Fibroblast of lung (primary cell): ENCODE measurements at regions not wholly inside any gene's neighbourhood (a gene's known extent, or its start where the extent isn't known, plus 50 kb on each side); places are given as distances from the start of the nearest gene placed in this dataset.

ENCODE experiments used
- DNase-seq, 2 donors: peaks; one replicate each; pipeline versions ENCODE4 v3.0.0 to v3.0.0-alpha.2; 2010; ENCODE audit warnings: low read depth in 2 of 2
- H2AFZ ChIP-seq: 2 replicates; pipeline ENCODE4 v1.5.1; 2012; ENCODE audit warnings: low read length, control low read depth, inconsistent platforms
- H3K27ac ChIP-seq: 2 replicates; pipeline ENCODE4 v1.5.1; 2011; ENCODE audit warnings: low read length, control low read depth; ENCODE audit not compliant: insufficient read depth
- H3K27me3 ChIP-seq: 2 replicates; pipeline ENCODE4 v1.5.1; 2011; ENCODE audit warnings: mild to moderate bottlenecking, low read length; ENCODE audit not compliant: control insufficient read depth, insufficient read depth
- H3K36me3 ChIP-seq: 2 replicates; pipeline ENCODE4 v1.5.1; 2011; ENCODE audit warnings: low read length; ENCODE audit not compliant: control insufficient read depth, insufficient read depth
- H3K4me1 ChIP-seq: 2 replicates; pipeline ENCODE4 v1.5.1; 2011; ENCODE audit warnings: low read length; ENCODE audit not compliant: control insufficient read depth, insufficient read depth; ENCODE audit errors: extremely low read depth
- H3K4me2 ChIP-seq: 2 replicates; pipeline ENCODE4 v1.5.1; 2011; ENCODE audit warnings: low read length, control low read depth; ENCODE audit not compliant: insufficient read depth; ENCODE audit errors: extremely low read depth
- H3K4me3 ChIP-seq, 4 experiments: fragments of 200-600 bp in 1 of 4; sonication (generic) in 1 of 4; replicated peaks in 1 of 4; 2 replicates each; pipeline ENCODE4 v1.5.1; 2011 to 2016; ENCODE audit warnings: low read length in 4 of 4, low read depth in 3 of 4, mild to moderate bottlenecking in 3 of 4, control low read depth in 2 of 4, inconsistent platforms in 1 of 4, mixed read lengths in 1 of 4; ENCODE audit not compliant: insufficient read depth in 1 of 4; ENCODE audit errors: control extremely low read depth in 1 of 4
- H3K79me2 ChIP-seq: 2 replicates; pipeline ENCODE4 v1.5.1; 2012; ENCODE audit warnings: mild to moderate bottlenecking, low read length, inconsistent platforms; ENCODE audit not compliant: control insufficient read depth, insufficient read depth
- H3K9ac ChIP-seq: 2 replicates; pipeline ENCODE4 v1.5.1; 2011; ENCODE audit warnings: mild to moderate bottlenecking, low read length, control low read depth; ENCODE audit not compliant: insufficient read depth
- H3K9me3 ChIP-seq: 2 replicates; pipeline ENCODE4 v1.5.1; 2012; ENCODE audit warnings: low read depth, low read length; ENCODE audit not compliant: control insufficient read depth, insufficient read depth
- H4K20me1 ChIP-seq: 2 replicates; pipeline ENCODE4 v1.5.1; 2011; ENCODE audit warnings: low read length; ENCODE audit not compliant: control insufficient read depth, insufficient read depth; ENCODE audit errors: extremely low read depth
- EZH2 ChIP-seq: IDR thresholded peaks from 2 replicates; pipeline ENCODE4 v1.5.1; 2012; ENCODE audit warnings: low read length, control low read depth, mild to moderate bottlenecking; ENCODE audit errors: missing control alignments
- TF ChIP-seq, protein P1 (sequence below), 2 donors: IDR thresholded peaks in 1 of 2; conservative IDR thresholded peaks in 1 of 2; 1 replicate in 1 of 2; 2 replicates in 1 of 2; pipeline ENCODE4 v1.5.1; 2011 to 2012; ENCODE audit warnings: low read length in 2 of 2, control low read depth in 1 of 2, inconsistent platforms in 1 of 2, low read depth in 1 of 2, mild to moderate bottlenecking in 1 of 2

- Histone ChIP-seq H3K4me1 (no peaks in the 10 kb centered on the region), H4K20me1 (no peaks in the 10 kb centered on the region), H3K79me2 (no peaks in the 10 kb centered on the region), H3K4me3 (no peak overlapping the region), H3K27ac (no peak overlapping the region), H3K36me3 (no peaks in the 10 kb centered on the region), H3K27me3 (no peaks in the 10 kb centered on the region), H3K9me3 (no peaks in the 10 kb centered on the region), H2AFZ (no peak overlapping the region), H3K4me2 (no peak overlapping the region), H3K9ac (no peak overlapping the region)
- TF ChIP-seq, protein P1, sequence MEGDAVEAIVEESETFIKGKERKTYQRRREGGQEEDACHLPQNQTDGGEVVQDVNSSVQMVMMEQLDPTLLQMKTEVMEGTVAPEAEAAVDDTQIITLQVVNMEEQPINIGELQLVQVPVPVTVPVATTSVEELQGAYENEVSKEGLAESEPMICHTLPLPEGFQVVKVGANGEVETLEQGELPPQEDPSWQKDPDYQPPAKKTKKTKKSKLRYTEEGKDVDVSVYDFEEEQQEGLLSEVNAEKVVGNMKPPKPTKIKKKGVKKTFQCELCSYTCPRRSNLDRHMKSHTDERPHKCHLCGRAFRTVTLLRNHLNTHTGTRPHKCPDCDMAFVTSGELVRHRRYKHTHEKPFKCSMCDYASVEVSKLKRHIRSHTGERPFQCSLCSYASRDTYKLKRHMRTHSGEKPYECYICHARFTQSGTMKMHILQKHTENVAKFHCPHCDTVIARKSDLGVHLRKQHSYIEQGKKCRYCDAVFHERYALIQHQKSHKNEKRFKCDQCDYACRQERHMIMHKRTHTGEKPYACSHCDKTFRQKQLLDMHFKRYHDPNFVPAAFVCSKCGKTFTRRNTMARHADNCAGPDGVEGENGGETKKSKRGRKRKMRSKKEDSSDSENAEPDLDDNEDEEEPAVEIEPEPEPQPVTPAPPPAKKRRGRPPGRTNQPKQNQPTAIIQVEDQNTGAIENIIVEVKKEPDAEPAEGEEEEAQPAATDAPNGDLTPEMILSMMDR (conservative IDR thresholded peaks at IDR 0.05 in 1 of 2, IDR thresholded peaks at IDR 0.05 in 1 of 2; ENCODE audit: low read depth in 1 of 2, low read length in 2 of 2), result no peak
- TF ChIP-seq EZH2, result no peak
- DNase-seq, result peak in 1 of 2 donors; percentile 32
These were observed 220.7 kb downstream of the KCNJ2 start for GRCh38 chr17:70390049-70390448.

- H3K4me2 ChIP-seq, result no peak overlapping the region
- no peaks in the 10 kb centered on the region for H3K9me3 ChIP-seq
- no peak overlapping the region for H3K4me3 ChIP-seq
- no peaks in the 10 kb centered on the region for H3K79me2 ChIP-seq
- no peaks in the 10 kb centered on the region for H3K27me3 ChIP-seq
- H4K20me1 ChIP-seq, result no peaks in the 10 kb centered on the region
- H2AFZ ChIP-seq, result no peak overlapping the region
- no peak for TF ChIP-seq EZH2
- TF ChIP-seq, protein P1 (conservative IDR thresholded peaks at IDR 0.05 in 1 of 2, IDR thresholded peaks at IDR 0.05 in 1 of 2; ENCODE audit: low read depth in 1 of 2, low read length in 2 of 2), result no peak
- H3K9ac ChIP-seq, result no peak overlapping the region
- H3K36me3 ChIP-seq, result no peaks in the 10 kb centered on the region
- no peaks in the 10 kb centered on the region for H3K4me1 ChIP-seq
- H3K27ac ChIP-seq, result no peak overlapping the region
- no peak for DNase-seq
These were observed 225.3 kb downstream of the KCNJ2 start for GRCh38 chr17:70394473-70395232.

- TF ChIP-seq, protein P1 (conservative IDR thresholded peaks at IDR 0.05 in 1 of 2, IDR thresholded peaks at IDR 0.05 in 1 of 2; ENCODE audit: low read depth in 1 of 2, low read length in 2 of 2), result no peak
- TF ChIP-seq EZH2, result no peak
- no peaks in the 10 kb centered on the region for H3K4me1 ChIP-seq
- no peaks in the 10 kb centered on the region for H3K27me3 ChIP-seq
- DNase-seq, result peak; percentile 97 to 98
- H3K79me2 ChIP-seq, result no peaks in the 10 kb centered on the region
- H3K27ac ChIP-seq, result no peak overlapping the region
- H2AFZ ChIP-seq, result no peak overlapping the region
- H4K20me1 ChIP-seq, result no peaks in the 10 kb centered on the region
- H3K9ac ChIP-seq, result no peak overlapping the region
- H3K9me3 ChIP-seq, result no peaks in the 10 kb centered on the region
- peak overlapping the region; percentile 5 for H3K4me2 ChIP-seq
- no peak overlapping the region for H3K4me3 ChIP-seq
- H3K36me3 ChIP-seq, result no peaks in the 10 kb centered on the region
These were observed 236.3 kb downstream of the KCNJ2 start for GRCh38 chr17:70405492-70406220.
